ENCODE measurements at regions not wholly inside any gene's neighbourhood (a gene's known extent, or its start where the extent isn't known, plus 50 kb on each side); places are given as distances from the start of the nearest gene placed in this dataset.
"Not testable (repeated sequence)": the region's sequence is repeated elsewhere in the genome, so short reads cannot be mapped to it uniquely, and the experiment has no call there.

GRCh38 chr2:5618271-5618670, 73.9 kb upstream of the SOX11 start:
- TF ChIP-seq, protein P1, sequence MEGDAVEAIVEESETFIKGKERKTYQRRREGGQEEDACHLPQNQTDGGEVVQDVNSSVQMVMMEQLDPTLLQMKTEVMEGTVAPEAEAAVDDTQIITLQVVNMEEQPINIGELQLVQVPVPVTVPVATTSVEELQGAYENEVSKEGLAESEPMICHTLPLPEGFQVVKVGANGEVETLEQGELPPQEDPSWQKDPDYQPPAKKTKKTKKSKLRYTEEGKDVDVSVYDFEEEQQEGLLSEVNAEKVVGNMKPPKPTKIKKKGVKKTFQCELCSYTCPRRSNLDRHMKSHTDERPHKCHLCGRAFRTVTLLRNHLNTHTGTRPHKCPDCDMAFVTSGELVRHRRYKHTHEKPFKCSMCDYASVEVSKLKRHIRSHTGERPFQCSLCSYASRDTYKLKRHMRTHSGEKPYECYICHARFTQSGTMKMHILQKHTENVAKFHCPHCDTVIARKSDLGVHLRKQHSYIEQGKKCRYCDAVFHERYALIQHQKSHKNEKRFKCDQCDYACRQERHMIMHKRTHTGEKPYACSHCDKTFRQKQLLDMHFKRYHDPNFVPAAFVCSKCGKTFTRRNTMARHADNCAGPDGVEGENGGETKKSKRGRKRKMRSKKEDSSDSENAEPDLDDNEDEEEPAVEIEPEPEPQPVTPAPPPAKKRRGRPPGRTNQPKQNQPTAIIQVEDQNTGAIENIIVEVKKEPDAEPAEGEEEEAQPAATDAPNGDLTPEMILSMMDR (IDR thresholded peaks at IDR 0.05) = no peak
- Mint-ChIP-seq H3K4me3 (no peak overlapping the region), H3K9me3 (peaks cover 4% of the 10 kb centered on the region), H3K36me3 (ENCODE audit: low read depth) (no peaks in the 10 kb centered on the region), H3K27ac (no peak overlapping the region), H3K4me1 (ENCODE audit: low read depth) (no peaks in the 10 kb centered on the region), H3K27me3 (no peaks in the 10 kb centered on the region)
- no peak overlapping the region for H3K27ac ChIP-seq (ENCODE audit: low read depth in 1 of 2, low read length in 2 of 2)
- no peaks in the 10 kb centered on the region for H3K27me3 ChIP-seq (ENCODE audit: control insufficient read depth in 1 of 2, insufficient read depth in 2 of 2, low read length in 2 of 2)
- intact Hi-C loops (cut with DNase I, micrococcal nuclease) = no loop called here
- ChIA-PET CTCF (no interaction called here), POLR2A (no interaction called here)
- no peak overlapping the region for H3K4me3 ChIP-seq (ENCODE audit: low read length)
- ATAC-seq (ENCODE audit: poor library complexity) (no peak), DNase-seq (no peak)
- no peaks in the 10 kb centered on the region for H3K4me1 ChIP-seq (ENCODE audit: insufficient read depth, low read length)
- H3K36me3 ChIP-seq (ENCODE audit: insufficient read depth, low read length) = no peaks in the 10 kb centered on the region
- H3K9me3 ChIP-seq (ENCODE audit: control insufficient read depth in 1 of 2, insufficient read depth in 1 of 2, low read length in 2 of 2) = peaks cover 0 to 6% of the 10 kb centered on the region in 2 experiments

DNA sequence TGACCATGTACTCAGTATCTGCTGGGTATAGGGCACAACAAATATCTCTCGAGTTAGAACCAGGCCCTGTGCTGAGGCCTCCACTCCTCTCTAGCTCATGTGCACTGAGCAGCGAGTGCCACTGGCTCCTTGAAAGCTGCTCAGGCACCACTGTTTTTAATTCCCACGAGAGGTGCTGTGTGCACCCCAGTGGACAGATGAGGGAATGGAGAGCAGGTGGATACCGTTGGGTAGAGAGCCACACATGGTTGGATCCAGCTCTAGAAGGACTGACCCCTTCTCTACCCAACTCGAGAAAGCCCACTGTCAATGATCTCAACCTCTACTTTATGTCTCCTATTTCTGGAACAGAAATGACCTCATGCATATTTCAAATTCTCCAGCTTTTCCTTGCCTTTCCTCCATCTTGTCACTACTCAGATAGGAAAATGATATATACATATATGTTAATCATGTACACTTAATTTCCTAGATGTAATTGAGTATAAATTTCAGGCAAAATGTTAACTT, 66.6 kb upstream of the SOX11 start:
- ATAC-seq (ENCODE audit: poor library complexity); H3K27me3 ChIP-seq (ENCODE audit: control insufficient read depth in 1 of 2, insufficient read depth in 2 of 2, low read length in 2 of 2); H3K9me3 Mint-ChIP-seq; H3K4me3 ChIP-seq (ENCODE audit: low read length); H3K4me1 Mint-ChIP-seq (ENCODE audit: low read depth); H3K27ac Mint-ChIP-seq; H3K36me3 ChIP-seq (ENCODE audit: insufficient read depth, low read length); H3K27ac ChIP-seq (ENCODE audit: low read depth in 1 of 2, low read length in 2 of 2); H3K4me3 Mint-ChIP-seq; POLR2A ChIA-PET; CTCF ChIA-PET; H3K4me1 ChIP-seq (ENCODE audit: insufficient read depth, low read length); intact Hi-C loops (cut with DNase I, micrococcal nuclease); H3K27me3 Mint-ChIP-seq; H3K36me3 Mint-ChIP-seq (ENCODE audit: low read depth); DNase-seq: not testable (repeated sequence)
- peaks cover 0 to 11% of the 10 kb centered on the region in 2 experiments for H3K9me3 ChIP-seq (ENCODE audit: control insufficient read depth in 1 of 2, insufficient read depth in 1 of 2, low read length in 2 of 2)

DNA sequence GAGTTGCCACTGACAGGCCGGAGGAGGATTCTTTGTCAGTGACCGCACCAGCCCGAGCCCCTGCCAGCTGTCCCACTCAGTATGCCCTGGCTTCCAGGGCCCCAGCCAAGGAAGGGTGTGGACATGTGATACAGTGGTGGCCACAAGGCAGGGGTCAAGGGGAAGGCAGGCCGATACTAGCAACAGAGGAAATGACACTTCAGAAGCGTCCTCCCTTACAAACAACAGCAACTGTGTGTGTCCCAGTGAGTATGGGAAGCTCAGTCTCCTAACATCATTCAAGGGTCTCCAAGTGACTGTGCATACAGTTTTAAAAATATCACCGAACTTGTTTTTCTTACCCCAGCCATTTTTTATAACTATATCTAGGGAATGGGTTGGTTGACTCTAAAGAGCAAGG, 63.7 kb upstream of the SOX11 start:
- H3K9me3 Mint-ChIP-seq; H3K27ac ChIP-seq (ENCODE audit: low read depth in 1 of 2, low read length in 2 of 2); H3K4me1 ChIP-seq (ENCODE audit: insufficient read depth, low read length); CTCF ChIA-PET; H3K27me3 ChIP-seq (ENCODE audit: control insufficient read depth in 1 of 2, insufficient read depth in 2 of 2, low read length in 2 of 2); H3K4me3 ChIP-seq (ENCODE audit: low read length); H3K27me3 Mint-ChIP-seq; H3K4me3 Mint-ChIP-seq; POLR2A ChIA-PET; H3K36me3 ChIP-seq (ENCODE audit: insufficient read depth, low read length); ATAC-seq (ENCODE audit: poor library complexity); H3K4me1 Mint-ChIP-seq (ENCODE audit: low read depth); H3K27ac Mint-ChIP-seq; H3K36me3 Mint-ChIP-seq (ENCODE audit: low read depth); intact Hi-C loops (cut with DNase I, micrococcal nuclease); DNase-seq: not testable (repeated sequence)
- H3K9me3 ChIP-seq (ENCODE audit: control insufficient read depth in 1 of 2, insufficient read depth in 1 of 2, low read length in 2 of 2) = peaks cover 0 to 11% of the 10 kb centered on the region in 2 experiments

GRCh38 chr2:5629510-5629909, 62.7 kb upstream of the SOX11 start:
- intact Hi-C loops (cut with DNase I, micrococcal nuclease); H3K27me3 ChIP-seq (ENCODE audit: control insufficient read depth in 1 of 2, insufficient read depth in 2 of 2, low read length in 2 of 2); H3K27ac Mint-ChIP-seq; H3K9me3 ChIP-seq (ENCODE audit: control insufficient read depth in 1 of 2, insufficient read depth in 1 of 2, low read length in 2 of 2); H3K9me3 Mint-ChIP-seq; H3K36me3 ChIP-seq (ENCODE audit: insufficient read depth, low read length); ATAC-seq (ENCODE audit: poor library complexity); POLR2A ChIA-PET; CTCF ChIA-PET; H3K27ac ChIP-seq (ENCODE audit: low read depth in 1 of 2, low read length in 2 of 2); H3K36me3 Mint-ChIP-seq (ENCODE audit: low read depth); DNase-seq; H3K4me3 ChIP-seq (ENCODE audit: low read length); H3K4me1 ChIP-seq (ENCODE audit: insufficient read depth, low read length); H3K4me3 Mint-ChIP-seq; H3K27me3 Mint-ChIP-seq; H3K4me1 Mint-ChIP-seq (ENCODE audit: low read depth): not testable (repeated sequence)

- H3K4me3 ChIP-seq (ENCODE audit: low read length); H3K9me3 ChIP-seq (ENCODE audit: control insufficient read depth in 1 of 2, insufficient read depth in 1 of 2, low read length in 2 of 2); H3K36me3 Mint-ChIP-seq (ENCODE audit: low read depth); H3K27ac ChIP-seq (ENCODE audit: low read depth in 1 of 2, low read length in 2 of 2); H3K27me3 Mint-ChIP-seq; H3K4me1 Mint-ChIP-seq (ENCODE audit: low read depth); H3K27ac Mint-ChIP-seq; H3K36me3 ChIP-seq (ENCODE audit: insufficient read depth, low read length); H3K27me3 ChIP-seq (ENCODE audit: control insufficient read depth in 1 of 2, insufficient read depth in 2 of 2, low read length in 2 of 2); POLR2A ChIA-PET; intact Hi-C loops (cut with DNase I, micrococcal nuclease); H3K4me3 Mint-ChIP-seq; CTCF ChIA-PET; H3K4me1 ChIP-seq (ENCODE audit: insufficient read depth, low read length); ATAC-seq (ENCODE audit: poor library complexity); DNase-seq; H3K9me3 Mint-ChIP-seq: not testable (repeated sequence)
These were observed 55.1 kb upstream of the SOX11 start for GRCh38 chr2:5637051-5637450.

All from CD4-positive, alpha-beta T cell (primary cell).